WERI-Rb-1 (cell line): ENCODE measurements at regions not wholly inside any gene's neighbourhood (a gene's known extent, or its start where the extent isn't known, plus 50 kb on each side); places are given as distances from the start of the nearest gene placed in this dataset.
A peak's percentile ranks its signal among the peaks of the same experiment; 100 is the strongest.

Experiments used
- DNase-seq: peaks from one replicate; pipeline ENCODE4 v3.0.0-alpha.2; 2020
- H3K27ac ChIP-seq: fragments of 250-450 bp; sonication (Bioruptor Pico); 2 replicates; pipeline ENCODE4 v1.5.1; 2020; ENCODE audit warnings: mild to moderate bottlenecking, moderate library complexity
- H3K27me3 ChIP-seq: fragments of 250-450 bp; sonication (Bioruptor Pico); 2 replicates; pipeline ENCODE4 v1.5.1; 2021; ENCODE audit warnings: mild to moderate bottlenecking, low read depth, moderate library complexity; ENCODE audit not compliant: insufficient read depth, severe bottlenecking
- H3K36me3 ChIP-seq: fragments of 250-450 bp; sonication (Bioruptor Pico); 2 replicates; pipeline ENCODE4 v1.5.1; 2020; ENCODE audit warnings: mild to moderate bottlenecking, moderate library complexity
- H3K4me3 ChIP-seq: 2 replicates; pipeline ENCODE4 v1.5.1; 2011; ENCODE audit warnings: low read depth, mild to moderate bottlenecking, control low read depth, low read length
- H3K9me3 ChIP-seq: fragments of 250-450 bp; sonication (Bioruptor Pico); 2 replicates; pipeline ENCODE4 v1.5.1; 2021; ENCODE audit warnings: mild to moderate bottlenecking, moderate library complexity; ENCODE audit not compliant: severe bottlenecking
- CTCF ChIP-seq: IDR thresholded peaks from 2 replicates; pipeline ENCODE4 v1.5.1; 2011; ENCODE audit warnings: low read depth, mild to moderate bottlenecking, control low read depth, inconsistent platforms, low read length

- H3K4me3 ChIP-seq = no peak overlapping the region
- no peaks in the 10 kb centered on the region for H3K36me3 ChIP-seq
- DNase-seq = no peak
- no peak overlapping the region for H3K27ac ChIP-seq
- no peaks in the 10 kb centered on the region for H3K27me3 ChIP-seq
- no peaks in the 10 kb centered on the region for H3K9me3 ChIP-seq
- no peak for TF ChIP-seq CTCF
These were observed 133.3 kb upstream of the STX18 start for GRCh38 chr4:4675051-4675581.

GRCh38 chr4:4673070-4673469, 131.2 kb upstream of the STX18 start:
- Histone ChIP-seq H3K4me3 (no peak overlapping the region), H3K27ac (no peak overlapping the region), H3K36me3 (no peaks in the 10 kb centered on the region), H3K27me3 (no peaks in the 10 kb centered on the region), H3K9me3 (no peaks in the 10 kb centered on the region)
- TF ChIP-seq CTCF = no peak
- peak; percentile 74 for DNase-seq

GRCh38 chr4:4672402-4672801, 130.6 kb upstream of the STX18 start:
- Histone ChIP-seq H3K4me3 (no peak overlapping the region), H3K27me3 (no peaks in the 10 kb centered on the region), H3K27ac (no peak overlapping the region), H3K9me3 (no peaks in the 10 kb centered on the region), H3K36me3 (no peaks in the 10 kb centered on the region)
- no peak for DNase-seq
- TF ChIP-seq CTCF = no peak

- no peak for DNase-seq
These were observed 130.0 kb upstream of the STX18 start for GRCh38 chr4:4671774-4672349.

GRCh38 chr4:4670869-4671268, 129.0 kb upstream of the STX18 start:
- Histone ChIP-seq H3K4me3 (no peak overlapping the region), H3K27ac (no peak overlapping the region), H3K36me3 (no peaks in the 10 kb centered on the region), H3K9me3 (no peaks in the 10 kb centered on the region), H3K27me3 (no peaks in the 10 kb centered on the region)
- TF ChIP-seq CTCF = no peak
- no peak for DNase-seq

More at GRCh38 chr4:4671774-4672349, 130.0 kb upstream of the STX18 start:
- H3K27ac ChIP-seq = no peak overlapping the region
- H3K9me3 ChIP-seq = no peaks in the 10 kb centered on the region
- no peaks in the 10 kb centered on the region for H3K27me3 ChIP-seq
- H3K36me3 ChIP-seq = no peaks in the 10 kb centered on the region
- H3K4me3 ChIP-seq = no peak overlapping the region
- TF ChIP-seq CTCF = no peak
